ACC112 (cell line): ENCODE measurements at regions not wholly inside any gene's neighbourhood (a gene's known extent, or its start where the extent isn't known, plus 50 kb on each side); places are given as distances from the start of the nearest gene placed in this dataset.

Source experiments
- H2AFZ ChIP-seq: fragments of 200-600 bp; sonication (generic); one replicate; pipeline ENCODE4 v1.6.0; 2017; ENCODE audit warnings: antibody characterized with exemption, low read length; ENCODE audit not compliant: unreplicated experiment
- H3K27ac ChIP-seq: fragments of 200-600 bp; sonication (generic); 2 replicates; pipeline ENCODE4 v1.5.1; 2014; ENCODE audit warnings: low read depth, mild to moderate bottlenecking, antibody characterized with exemption, low read length, moderate library complexity
- H3K27me3 ChIP-seq: fragments of 200-600 bp; sonication (generic); 2 replicates; pipeline ENCODE4 v1.6.1; 2014; ENCODE audit warnings: mild to moderate bottlenecking, antibody characterized with exemption, low read length, moderate library complexity, mixed read lengths; ENCODE audit not compliant: insufficient read depth
- H3K36me3 ChIP-seq: fragments of 200-600 bp; sonication (generic); 2 replicates; pipeline ENCODE4 v1.6.1; 2016; ENCODE audit warnings: mild to moderate bottlenecking, antibody characterized with exemption, low read length, moderate library complexity, mixed read lengths; ENCODE audit not compliant: insufficient read depth
- H3K4me1 ChIP-seq: fragments of 200-600 bp; sonication (generic); one replicate; pipeline ENCODE4 v1.6.1; 2016; ENCODE audit warnings: low read length, mixed read lengths; ENCODE audit not compliant: insufficient read depth, unreplicated experiment, control insufficient read depth
- H3K4me3 ChIP-seq: fragments of 200-600 bp; sonication (generic); 2 replicates; pipeline ENCODE4 v1.5.1; 2014; ENCODE audit warnings: mild to moderate bottlenecking, low read depth, low read length
- H3K79me2 ChIP-seq: fragments of 200-600 bp; sonication (generic); one replicate; pipeline ENCODE4 v1.6.0; 2016; ENCODE audit warnings: low read length; ENCODE audit not compliant: control insufficient read depth, unreplicated experiment, insufficient read depth

GRCh38 chr9:89793551-89793950, 188.7 kb downstream of the GADD45G start:
- no peaks in the 10 kb centered on the region for H3K27me3 ChIP-seq
- no peaks in the 10 kb centered on the region for H3K79me2 ChIP-seq
- H3K4me1 ChIP-seq: no peaks in the 10 kb centered on the region

GRCh38 chr9:89794918-89795317, 190.1 kb downstream of the GADD45G start:
- Histone ChIP-seq H3K27me3 (no peaks in the 10 kb centered on the region), H3K27ac (no peak overlapping the region), H3K4me1 (no peaks in the 10 kb centered on the region), H3K4me3 (no peak overlapping the region), H3K36me3 (no peaks in the 10 kb centered on the region), H3K79me2 (no peaks in the 10 kb centered on the region), H2AFZ (no peak overlapping the region)

More at GRCh38 chr9:89793551-89793950, 188.7 kb downstream of the GADD45G start:
- Histone ChIP-seq H3K27ac (no peak overlapping the region), H3K36me3 (no peaks in the 10 kb centered on the region), H3K4me3 (no peak overlapping the region), H2AFZ (no peak overlapping the region)

GRCh38 chr9:89795538-89796195, 190.9 kb downstream of the GADD45G start:
- H3K27me3 ChIP-seq: no peaks in the 10 kb centered on the region
- no peaks in the 10 kb centered on the region for H3K4me1 ChIP-seq
- H3K27ac ChIP-seq: no peak overlapping the region
- H3K79me2 ChIP-seq: no peaks in the 10 kb centered on the region
- no peak overlapping the region for H2AFZ ChIP-seq
- H3K4me3 ChIP-seq: no peak overlapping the region
- no peaks in the 10 kb centered on the region for H3K36me3 ChIP-seq

GRCh38 chr9:89796606-89797005, 191.8 kb downstream of the GADD45G start:
- H2AFZ ChIP-seq: no peak overlapping the region
- no peak overlapping the region for H3K4me3 ChIP-seq
- H3K27me3 ChIP-seq: no peaks in the 10 kb centered on the region
- H3K27ac ChIP-seq: no peak overlapping the region
- no peaks in the 10 kb centered on the region for H3K36me3 ChIP-seq
- H3K4me1 ChIP-seq: no peaks in the 10 kb centered on the region
- no peaks in the 10 kb centered on the region for H3K79me2 ChIP-seq

- Histone ChIP-seq H3K79me2 (no peaks in the 10 kb centered on the region), H3K4me3 (no peak overlapping the region), H3K27me3 (no peaks in the 10 kb centered on the region), H2AFZ (no peak overlapping the region), H3K36me3 (no peaks in the 10 kb centered on the region), H3K4me1 (no peaks in the 10 kb centered on the region), H3K27ac (no peak overlapping the region)
These were observed 192.4 kb downstream of the GADD45G start for GRCh38 chr9:89797255-89797654.

- no peaks in the 10 kb centered on the region for H3K79me2 ChIP-seq
- H3K4me1 ChIP-seq: no peaks in the 10 kb centered on the region
- no peak overlapping the region for H3K4me3 ChIP-seq
- H3K27me3 ChIP-seq: no peaks in the 10 kb centered on the region
- no peak overlapping the region for H3K27ac ChIP-seq
- H2AFZ ChIP-seq: no peak overlapping the region
- H3K36me3 ChIP-seq: no peaks in the 10 kb centered on the region
These were observed 193.2 kb downstream of the GADD45G start for GRCh38 chr9:89797937-89798455.

GRCh38 chr9:89798547-89799120, 193.8 kb downstream of the GADD45G start:
- H3K79me2 ChIP-seq: no peaks in the 10 kb centered on the region
- no peak overlapping the region for H3K4me3 ChIP-seq
- H3K4me1 ChIP-seq: no peaks in the 10 kb centered on the region
- H3K36me3 ChIP-seq: no peaks in the 10 kb centered on the region
- H3K27me3 ChIP-seq: no peaks in the 10 kb centered on the region
- no peak overlapping the region for H3K27ac ChIP-seq
- no peak overlapping the region for H2AFZ ChIP-seq

GRCh38 chr9:89799221-89799620, 194.4 kb downstream of the GADD45G start:
- H3K79me2 ChIP-seq: no peaks in the 10 kb centered on the region
- H3K36me3 ChIP-seq: no peaks in the 10 kb centered on the region
- no peak overlapping the region for H3K4me3 ChIP-seq
- no peak overlapping the region for H3K27ac ChIP-seq
- H2AFZ ChIP-seq: no peak overlapping the region
- H3K4me1 ChIP-seq: no peaks in the 10 kb centered on the region
- no peaks in the 10 kb centered on the region for H3K27me3 ChIP-seq

- H3K27me3 ChIP-seq: no peaks in the 10 kb centered on the region
These were observed 195.0 kb downstream of the GADD45G start for GRCh38 chr9:89799766-89800165.

GRCh38 chr9:89801341-89801740, 196.5 kb downstream of the GADD45G start:
- Histone ChIP-seq H2AFZ (no peak overlapping the region), H3K27me3 (no peaks in the 10 kb centered on the region), H3K79me2 (no peaks in the 10 kb centered on the region), H3K4me3 (no peak overlapping the region), H3K36me3 (no peaks in the 10 kb centered on the region), H3K27ac (no peak overlapping the region), H3K4me1 (no peaks in the 10 kb centered on the region)

More at GRCh38 chr9:89799766-89800165, 195.0 kb downstream of the GADD45G start:
- H3K4me1 ChIP-seq: no peaks in the 10 kb centered on the region
- H3K4me3 ChIP-seq: no peak overlapping the region
- no peaks in the 10 kb centered on the region for H3K79me2 ChIP-seq
- H3K36me3 ChIP-seq: no peaks in the 10 kb centered on the region
- no peak overlapping the region for H2AFZ ChIP-seq
- no peak overlapping the region for H3K27ac ChIP-seq
